Right hindlimb (tissue), 1 donor: ENCODE measurements at regions not wholly inside any gene's neighbourhood (a gene's known extent, or its start where the extent isn't known, plus 50 kb on each side); places are given as distances from the start of the nearest gene placed in this dataset.

Experiments used
- DNase-seq: peaks from one replicate; pipeline ENCODE4 v3.0.0-alpha.2; 2018

DNA sequence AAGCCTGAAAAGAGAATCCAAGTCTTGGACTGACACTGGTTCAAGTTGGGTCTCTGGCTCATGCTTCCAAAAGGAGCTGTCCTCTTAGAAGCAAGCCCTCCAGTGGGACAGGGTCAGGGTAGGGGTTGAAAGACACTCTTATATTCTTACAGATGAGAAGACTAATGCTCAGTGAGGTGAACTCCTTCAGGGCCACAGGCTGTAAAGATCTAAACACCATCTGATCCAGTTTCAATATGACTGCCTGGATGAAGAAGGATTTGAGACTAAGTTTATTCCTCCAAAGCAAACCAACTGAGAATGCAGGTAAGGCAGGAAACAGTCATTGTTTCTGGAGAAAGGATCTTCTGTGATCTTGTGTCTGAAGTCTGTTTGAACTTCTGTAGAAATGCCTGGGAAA, 99.0 kb upstream of the TAB2 start:
- DNase-seq, result no peak

DNA sequence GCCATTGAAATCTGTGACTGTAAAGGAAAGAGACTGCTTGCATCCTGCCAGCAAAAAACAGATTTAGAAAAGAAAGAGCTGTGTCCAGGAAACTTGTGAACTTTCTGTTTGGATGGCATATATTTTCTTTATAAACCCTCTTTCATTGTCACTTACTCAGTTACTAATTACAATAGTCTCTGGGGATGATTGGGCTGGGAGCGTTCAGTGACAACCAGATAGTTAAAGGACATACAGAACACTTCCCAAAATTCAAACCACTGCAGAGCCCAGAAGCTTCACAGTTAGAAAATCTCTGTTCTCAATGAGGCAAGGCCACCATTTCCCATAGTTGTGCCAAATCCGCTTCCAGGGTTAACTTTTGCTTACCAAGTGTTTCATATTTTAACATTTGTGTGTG, 98.6 kb upstream of the TAB2 start:
- DNase-seq, result no peak

DNA sequence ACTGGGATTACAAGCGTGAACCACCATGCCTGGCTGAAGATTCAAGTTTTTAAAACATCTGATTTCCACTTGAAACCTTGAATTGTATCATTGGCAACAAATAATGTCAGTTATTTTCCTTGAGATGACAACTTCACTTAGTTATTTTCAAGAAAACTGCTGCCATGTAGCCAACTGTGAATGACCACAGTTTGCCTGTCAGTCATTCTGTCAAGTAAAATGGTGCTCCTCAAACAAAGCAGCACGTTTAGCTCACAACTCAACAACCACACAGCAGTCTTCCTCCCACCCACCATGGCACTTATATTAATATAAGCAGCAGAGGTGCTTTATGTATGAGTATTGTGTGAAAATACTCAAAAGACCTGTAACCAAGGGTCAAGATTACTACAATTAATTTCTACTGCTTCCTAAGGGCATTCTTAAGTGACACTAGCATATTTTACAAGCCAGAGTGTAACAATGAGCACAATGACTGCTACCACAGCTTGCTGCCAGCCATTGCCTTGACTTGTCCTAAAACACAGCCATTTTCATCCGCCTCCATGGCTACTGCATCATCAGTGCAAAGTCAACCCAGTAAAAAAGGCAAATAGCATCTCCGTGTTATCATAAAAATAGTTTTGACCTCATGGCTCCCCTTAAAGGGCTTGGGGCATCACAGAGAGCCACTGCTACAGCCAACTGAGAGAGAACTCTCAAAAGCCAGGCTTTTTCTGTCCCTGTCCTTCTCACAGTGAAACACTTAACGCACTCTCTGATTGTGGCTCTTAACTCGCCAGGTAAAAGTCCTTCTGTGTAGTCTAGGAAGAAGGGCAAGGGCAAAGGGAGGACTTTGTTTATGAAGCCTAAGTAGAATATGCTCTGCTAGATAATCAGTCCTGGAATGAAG, 96.4 kb upstream of the TAB2 start:
- DNase-seq, result no peak

DNA sequence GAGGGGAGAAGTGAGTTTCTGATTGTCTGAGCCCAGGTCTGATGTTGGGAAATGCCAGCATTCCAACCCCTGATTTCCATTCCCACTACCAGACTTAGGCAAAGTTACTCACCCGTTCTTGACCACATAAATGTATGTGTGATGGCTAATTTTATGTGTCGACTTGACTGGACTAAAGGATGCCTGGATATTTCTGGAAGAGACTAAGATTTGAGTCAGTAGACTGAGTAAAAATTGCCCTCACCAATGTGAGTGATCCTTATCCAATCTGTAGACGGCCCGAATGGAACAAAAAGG, 95.8 kb upstream of the TAB2 start:
- no peak for DNase-seq

DNA sequence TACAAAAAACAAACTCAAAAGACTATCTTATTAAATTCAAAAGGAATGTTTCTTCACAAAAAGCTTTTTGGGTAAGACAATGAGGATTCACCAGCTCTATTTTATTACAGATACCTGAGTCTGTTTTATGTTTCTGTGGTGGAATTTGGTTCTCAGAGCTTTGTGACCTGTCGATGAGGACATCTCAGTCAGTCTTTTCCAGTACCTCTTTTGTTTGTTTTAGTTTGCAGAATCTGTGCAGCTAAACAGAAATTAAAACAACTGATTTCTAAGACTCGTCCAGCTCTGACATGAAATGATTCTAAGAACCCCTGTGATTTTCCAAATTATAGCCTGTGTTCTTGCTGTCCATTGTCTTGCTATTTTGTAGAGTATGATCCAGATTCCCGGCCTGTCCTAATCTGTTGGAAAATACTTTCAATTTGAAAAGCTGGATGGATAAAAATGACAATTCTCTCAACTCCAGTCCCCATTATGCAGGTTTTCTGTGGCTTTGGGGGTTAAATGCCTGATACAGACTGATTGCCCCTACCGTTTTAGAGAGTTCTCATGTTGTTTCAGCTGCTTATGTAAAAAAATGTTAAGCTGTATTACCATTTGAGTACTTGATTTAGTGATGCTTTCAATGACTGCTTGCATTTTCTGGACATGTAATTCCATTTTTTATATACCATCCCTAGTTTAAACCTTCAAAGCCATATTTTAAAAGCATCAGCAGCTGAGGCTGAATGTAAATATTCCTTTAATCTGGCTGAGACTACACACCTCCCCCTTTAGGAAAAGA, 94.2 kb upstream of the TAB2 start:
- DNase-seq, result no peak

DNA sequence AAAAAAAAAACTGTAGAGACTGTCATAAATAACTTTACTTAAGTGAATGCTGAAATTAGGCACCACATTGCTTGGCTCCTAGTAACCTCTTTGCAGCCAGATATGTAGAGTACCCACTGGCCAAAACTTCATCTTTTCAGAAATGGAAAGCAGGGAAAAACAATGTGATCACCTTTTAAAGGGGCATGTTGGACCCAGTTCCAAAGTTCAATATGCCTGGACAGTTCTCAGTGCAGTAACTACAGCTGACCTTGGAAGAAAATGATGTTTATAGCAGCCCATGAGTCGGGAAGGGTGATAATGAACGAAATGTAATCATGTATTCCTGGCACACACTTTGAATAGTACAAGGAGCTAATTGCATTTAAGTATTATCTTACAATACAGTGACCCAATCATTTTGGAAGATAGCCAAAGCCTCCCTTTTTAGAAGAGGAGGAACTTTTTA, 93.6 kb upstream of the TAB2 start:
- no peak for DNase-seq

DNA sequence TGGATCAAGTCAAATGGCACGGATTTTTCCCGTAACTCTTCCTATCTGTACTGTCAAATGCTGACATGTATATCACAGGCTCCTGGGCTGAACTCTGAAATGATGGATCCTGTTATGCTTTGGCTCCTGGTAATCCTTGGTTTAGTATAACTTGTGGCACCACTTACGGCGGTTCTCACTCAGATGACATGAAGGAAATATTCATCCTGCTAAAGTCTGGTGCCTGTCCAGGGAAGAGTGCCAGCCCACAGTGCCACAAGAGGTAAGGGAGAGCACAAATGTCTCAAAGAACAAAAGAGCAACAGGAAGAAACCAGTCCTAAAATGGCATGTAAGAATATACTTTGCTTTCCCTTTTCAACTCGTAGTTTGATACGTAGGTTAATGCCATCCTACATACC, 93.1 kb upstream of the TAB2 start:
- DNase-seq, result no peak

DNA sequence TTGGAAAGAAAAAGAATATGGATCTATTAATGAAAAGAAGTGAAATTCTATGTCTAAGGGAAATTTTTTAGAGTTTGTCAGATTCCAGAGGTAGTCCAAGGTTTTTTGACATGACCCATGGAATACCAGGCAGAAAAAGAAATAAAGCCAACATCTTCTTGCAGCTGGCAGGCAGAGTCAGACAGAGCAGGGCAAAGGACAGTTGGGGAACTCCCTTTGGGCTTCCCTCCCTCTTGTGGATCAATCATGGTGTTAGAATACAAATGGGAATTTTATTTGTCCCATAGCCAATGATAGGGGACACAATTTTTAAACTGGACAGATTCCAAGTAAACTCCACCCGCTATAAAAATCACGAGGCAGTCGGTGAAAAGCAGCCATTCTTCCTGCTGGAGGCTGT, 92.1 kb upstream of the TAB2 start:
- no peak for DNase-seq

DNA sequence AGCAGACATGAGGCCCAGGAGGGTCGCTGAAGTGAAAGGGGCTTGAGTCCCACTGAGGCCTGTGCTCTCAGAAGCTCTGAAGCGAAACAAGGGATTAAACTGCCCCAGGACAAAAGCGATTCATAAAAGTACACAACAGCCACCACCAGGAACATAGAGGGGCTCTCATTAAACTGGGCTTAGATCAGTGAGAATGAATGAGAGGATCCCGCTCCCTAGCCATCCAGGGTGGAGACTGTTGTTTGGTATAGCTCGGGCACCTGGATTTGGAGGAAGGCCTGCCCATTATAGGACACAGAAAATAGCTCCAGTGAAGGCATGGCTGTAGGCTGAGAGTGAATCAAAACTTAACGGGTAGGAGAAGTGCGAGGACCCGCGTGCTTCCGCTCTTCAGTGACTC, 91.6 kb upstream of the TAB2 start:
- DNase-seq, result no peak

DNA sequence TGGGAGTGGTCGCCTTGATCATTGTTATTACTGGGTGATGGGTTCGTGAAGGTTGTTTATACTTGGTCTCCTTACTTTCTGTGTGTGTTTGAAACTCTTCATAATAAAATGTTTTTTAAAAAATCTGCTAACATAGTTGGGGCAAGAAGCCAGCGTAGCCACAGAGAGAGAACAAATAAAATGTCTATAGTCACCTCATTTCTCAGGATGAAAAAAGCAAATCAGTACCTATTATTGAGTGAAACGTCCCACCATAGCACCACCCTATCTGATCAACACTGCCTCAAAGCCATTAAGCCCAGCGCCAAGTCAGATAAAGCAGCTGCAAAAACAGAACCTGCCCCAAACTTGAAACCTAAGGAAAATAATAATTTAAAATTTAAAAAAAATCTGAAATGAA, 89.7 kb upstream of the TAB2 start:
- no peak for DNase-seq

DNA sequence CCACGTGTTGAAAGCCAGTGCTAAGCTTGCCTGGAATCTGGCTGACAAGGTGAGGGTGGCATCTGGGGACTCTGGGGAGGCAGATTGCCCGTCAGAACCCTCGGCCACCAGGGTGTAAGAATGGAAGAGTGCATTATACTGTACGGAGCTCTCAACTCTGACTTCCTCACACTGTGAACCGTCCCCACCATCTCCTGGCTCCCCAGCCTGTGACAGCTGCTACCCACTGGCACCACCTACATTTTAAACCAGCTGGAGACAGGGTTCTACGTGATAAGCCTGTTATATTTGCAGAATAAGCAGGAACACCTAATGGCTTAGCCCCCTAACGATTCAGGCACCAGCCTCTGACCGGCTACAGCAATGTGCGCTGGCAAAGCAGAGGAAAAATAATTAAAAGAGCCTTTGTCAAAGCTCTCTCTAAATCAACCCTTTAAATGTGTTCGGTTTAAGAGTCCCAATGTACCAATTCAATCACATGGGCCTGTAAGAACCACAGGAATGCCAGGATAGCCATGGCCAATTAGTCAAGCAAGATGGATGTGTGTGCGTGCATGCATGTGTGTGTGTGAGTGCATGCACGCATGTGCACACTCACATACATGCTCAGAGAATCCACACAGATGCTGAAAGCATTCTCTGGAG, 89.1 kb upstream of the TAB2 start:
- no peak for DNase-seq

DNA sequence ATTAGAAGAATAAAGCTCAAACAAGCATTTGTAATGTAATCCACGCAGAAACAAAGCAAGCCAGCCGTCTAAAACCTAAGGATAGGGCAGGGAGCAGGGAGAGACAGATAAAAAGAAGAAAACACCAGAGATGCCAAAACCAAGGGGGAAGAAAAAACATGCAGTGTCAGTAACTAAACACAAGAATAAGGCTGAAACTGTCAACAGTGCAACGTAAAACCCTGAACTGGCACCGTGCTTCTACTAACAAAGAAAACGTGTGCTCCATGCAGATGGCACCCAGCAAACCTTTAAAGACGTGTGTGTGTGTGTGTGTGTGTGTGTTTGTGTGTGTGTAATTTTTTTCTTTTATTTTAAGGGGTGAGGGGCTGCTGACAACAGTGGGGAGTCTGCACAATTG, 88.4 kb upstream of the TAB2 start:
- no peak for DNase-seq

DNA sequence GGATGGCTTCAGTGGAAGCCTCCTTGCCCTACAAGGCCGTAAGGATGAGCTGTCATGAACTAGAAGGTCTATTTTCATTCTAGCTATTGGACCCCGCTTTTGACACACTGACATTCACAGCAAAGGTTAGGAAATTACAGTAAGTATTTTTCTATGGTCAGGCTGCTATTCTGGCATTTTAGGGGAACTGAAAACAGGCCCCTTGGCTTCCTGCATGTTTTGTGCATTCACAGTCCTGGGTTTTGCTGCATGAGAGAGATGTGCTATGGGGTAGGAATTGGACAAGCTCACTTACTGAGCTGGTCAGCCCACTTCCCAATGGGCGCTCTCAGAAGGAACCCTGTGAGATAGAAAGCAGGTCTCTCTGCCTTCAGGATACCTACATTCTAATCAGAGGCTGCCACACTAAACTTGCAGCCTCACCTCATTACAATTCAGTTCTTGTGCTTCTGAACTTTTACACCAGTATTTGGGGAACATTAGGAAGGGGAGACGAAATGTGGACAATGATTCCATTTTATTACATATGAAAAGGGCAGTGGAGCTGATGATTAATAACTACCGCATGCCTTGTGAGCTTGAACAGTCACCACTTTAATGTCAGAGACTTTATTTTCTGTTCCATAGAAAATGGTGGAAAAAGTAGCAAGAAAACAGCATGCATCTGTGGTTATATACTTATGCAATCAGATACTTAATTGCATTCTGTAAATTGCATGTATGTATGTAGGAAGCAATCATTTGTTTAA, 86.6 kb upstream of the TAB2 start:
- no peak for DNase-seq

DNA sequence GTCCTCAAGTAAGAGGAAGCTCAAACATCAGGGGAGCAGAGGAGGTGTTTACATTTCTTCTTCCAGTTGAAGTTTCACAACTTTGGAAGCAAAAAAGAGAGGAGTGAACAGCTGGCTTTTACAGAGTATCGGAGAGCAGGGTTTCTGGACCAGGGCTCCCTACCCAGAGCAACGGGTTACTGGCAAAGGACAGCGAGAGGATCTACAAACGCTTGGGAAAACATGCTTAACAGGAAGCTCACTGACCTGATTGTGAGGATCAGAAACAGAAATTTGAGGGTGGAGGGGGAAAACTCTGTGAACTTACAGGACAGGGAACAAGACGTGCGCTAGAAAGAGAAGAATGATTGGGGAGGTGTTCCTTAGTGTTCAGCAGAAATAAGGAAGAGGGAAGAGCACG, 85.7 kb upstream of the TAB2 start:
- no peak for DNase-seq

DNA sequence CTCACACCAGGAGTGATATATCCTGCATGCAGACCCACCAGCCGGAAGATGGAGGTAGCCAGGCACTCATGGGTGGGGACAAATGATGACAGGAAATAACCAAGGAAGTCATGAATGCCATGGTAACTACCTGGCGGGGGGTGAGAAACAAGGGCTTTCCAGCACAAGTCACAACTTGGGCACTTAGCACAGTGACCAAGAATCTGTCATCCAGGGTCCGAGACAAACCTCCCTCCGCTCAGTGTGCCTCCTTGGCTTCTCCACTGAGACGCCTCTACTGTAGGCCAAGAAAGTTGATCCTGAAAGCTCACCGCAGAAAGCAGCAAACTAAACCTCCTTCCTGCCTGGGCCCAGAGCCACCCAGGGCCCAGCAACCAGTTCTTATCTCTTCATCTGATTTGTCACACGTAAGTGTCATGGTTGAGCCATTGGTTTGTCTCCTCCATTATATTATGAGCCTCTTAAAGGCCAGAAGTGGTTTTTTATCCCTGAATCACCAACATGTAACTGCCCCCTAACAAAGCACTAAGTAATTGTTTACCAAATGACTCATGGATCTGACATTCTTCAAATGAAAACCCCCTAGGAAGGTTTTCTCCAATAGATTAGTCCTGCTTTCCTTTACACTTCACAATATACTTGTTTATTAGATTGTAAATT, 84.3 kb upstream of the TAB2 start:
- no peak for DNase-seq

DNA sequence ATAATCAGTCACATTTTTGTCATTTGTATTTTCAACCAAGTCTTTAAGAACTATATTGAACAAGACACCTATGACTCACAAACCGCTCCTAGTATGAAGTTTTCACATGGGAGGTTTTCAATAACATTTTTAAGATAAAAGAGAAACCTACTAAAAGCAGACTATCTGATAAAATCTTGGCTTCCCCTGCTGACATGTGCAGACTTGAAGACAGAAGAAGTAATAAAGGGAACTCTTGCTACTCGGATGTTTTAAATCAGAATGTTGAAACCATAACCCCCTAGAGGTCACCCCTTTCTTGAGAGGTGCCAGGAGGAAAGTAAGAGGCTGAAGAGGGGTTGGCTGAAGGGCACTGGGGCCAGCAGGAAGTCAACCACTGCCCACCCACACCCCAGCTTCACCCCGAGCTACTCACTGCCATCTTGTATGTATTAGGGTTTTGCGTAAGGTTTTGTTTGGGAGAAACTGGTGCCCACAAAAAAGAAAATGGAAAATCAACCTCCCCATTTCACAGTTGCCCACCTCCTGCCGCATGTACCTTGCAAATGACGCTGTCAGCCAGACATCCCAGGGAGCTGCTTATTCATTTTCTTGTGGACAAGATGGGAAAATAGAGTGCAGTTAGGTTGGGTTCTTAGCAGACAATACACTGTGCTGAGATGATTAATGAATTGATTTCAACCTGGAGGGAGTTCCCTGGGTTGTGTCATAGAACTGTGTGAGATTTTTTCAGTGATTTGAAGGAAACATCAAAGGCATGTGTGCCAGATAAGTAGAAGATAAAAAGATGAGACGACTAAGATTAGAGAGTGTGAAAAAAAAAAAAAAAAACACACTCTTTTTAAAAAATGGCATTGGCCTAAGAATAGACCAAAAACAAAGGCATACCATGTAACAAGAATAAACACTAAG, 83.2 kb upstream of the TAB2 start:
- peak; percentile 12 for DNase-seq

DNA sequence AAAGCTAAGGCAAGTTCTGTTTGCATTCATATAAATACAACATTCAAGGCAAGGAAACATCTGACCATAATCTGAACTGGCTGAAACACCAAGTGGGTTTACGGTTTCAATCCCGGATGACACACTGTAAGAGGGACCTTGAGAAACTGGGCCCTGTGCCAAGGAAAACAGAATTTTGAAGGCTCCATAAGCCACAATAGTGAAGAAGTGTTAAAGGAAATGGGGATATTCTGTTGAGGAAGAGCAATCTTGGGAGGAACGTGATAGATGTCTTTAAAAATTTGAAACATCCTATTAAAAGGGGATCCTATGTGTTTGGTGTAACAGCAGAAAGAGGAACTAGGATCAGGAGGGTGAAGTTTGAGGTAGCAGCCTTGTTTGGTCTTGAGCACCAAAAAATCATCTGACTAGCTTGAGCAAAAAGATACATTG, 82.4 kb upstream of the TAB2 start:
- peak; percentile 37 for DNase-seq

DNA sequence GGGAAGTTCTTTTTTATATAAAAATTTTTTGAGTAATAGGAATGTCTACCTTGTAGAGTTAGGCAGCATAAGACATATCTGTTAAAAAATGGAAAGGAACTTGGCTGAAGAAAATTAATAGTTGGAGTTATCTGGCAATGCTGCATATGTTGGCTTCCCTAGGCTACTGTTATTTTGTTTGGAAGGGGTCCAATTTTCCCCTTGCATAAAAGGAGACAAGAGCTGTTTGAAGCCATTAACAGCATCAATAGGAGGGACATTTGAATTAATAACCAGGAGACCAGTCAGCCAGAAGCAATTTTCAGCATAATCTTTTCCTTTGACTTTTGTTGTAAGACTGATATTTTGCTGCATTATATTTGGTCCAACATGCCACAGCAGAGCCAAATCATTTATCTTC, 80.9 kb upstream of the TAB2 start:
- DNase-seq, result peak; percentile 4

DNA sequence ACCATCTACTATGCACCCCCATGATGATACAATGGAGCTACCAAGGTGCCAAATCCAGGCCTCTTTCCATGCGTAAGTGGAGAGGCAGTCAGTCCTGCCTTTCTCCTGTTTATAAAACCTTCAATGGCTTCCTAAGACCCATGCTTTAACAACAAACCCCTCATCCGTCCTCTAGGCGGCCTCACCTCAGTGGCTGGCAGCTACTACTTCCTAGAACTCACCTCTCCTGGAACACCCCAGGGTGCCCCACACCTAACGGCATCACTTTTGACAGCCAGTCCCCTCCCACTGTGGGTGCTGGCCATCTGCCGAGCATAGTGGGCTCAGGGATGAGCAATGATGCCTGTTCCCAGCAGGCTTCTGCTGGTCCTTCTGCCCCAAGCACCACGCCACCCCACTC, 80.0 kb upstream of the TAB2 start:
- DNase-seq, result peak; percentile 5

DNA sequence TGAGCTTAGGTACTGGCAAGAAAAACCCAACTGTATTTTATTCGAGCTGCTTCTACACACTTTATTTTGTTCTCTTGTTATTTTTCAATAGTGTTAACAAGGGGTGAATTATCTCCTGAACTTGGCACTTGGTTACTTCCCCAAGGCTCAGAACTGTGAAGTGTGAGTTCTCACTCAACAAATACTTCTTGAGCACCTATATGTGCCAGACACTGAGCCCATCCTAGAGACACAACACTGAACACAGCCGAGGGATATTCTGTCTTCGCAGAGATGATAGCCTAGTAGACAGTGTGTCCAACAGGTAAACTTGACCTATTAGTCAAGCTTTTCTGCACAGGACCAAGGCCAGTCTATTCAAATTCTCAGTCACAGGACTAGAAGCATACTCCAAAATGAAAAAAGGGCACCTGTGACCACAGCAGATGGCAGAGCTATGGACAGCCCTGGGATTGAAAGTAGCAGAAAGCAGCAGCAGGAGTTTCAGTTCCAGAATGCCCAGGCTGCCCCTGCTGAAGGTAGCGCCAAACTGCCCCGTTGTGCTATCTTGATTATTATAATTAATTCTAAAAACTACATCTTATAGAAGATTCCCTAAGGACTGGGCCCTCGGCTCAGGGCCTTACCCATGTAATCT, 77.8 kb upstream of the TAB2 start:
- DNase-seq, result no peak

DNA sequence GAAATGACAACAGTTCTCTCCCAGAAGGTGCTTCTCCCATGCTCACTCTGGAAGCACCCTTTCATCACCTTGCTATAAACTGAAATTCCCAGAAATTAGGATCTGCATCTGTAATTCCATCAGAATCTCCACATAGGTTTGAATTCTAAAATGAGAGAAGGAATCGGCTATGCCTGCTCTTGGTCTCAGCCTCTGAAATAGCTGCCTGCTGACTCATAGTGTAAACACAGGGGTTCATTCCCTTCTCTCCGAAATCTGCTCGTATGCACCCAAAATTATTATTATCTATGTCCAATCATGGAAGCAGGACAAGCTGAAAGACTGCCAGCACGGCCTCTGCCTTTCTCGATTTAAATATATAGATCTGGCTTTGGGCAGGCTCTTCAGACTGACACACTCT, 74.6 kb upstream of the TAB2 start:
- DNase-seq, result no peak
